ENCODE measurements at regions not wholly inside any gene's neighbourhood (a gene's known extent, or its start where the extent isn't known, plus 50 kb on each side); places are given as distances from the start of the nearest gene placed in this dataset.
"Not testable (repeated sequence)": the region's sequence is repeated elsewhere in the genome, so short reads cannot be mapped to it uniquely, and the experiment has no call there.

GRCh38 chr3:74217467-74217866, 397.0 kb downstream of the CNTN3 start:
- no peaks in the 10 kb centered on the region for H3K4me1 ChIP-seq
- H4K20me1 ChIP-seq (ENCODE audit: low read depth), result no peaks in the 10 kb centered on the region
- H3K79me2 ChIP-seq (ENCODE audit: low read depth), result no peaks in the 10 kb centered on the region
- H3K27me3 ChIP-seq, result no peaks in the 10 kb centered on the region
- no peak for DNase-seq (ENCODE audit: low spot score)
- H3K9ac ChIP-seq, result no peak overlapping the region
- H3K27me3 Mint-ChIP-seq (ENCODE audit: insufficient read depth, low read depth), result no peaks in the 10 kb centered on the region
- no peak overlapping the region for H3K4me2 ChIP-seq
- TF ChIP-seq CTCF (IDR thresholded peaks at IDR 0.05) (no peak), EZH2 (IDR thresholded peaks at IDR 0.05) (no peak), EZH2phosphoT487 (IDR thresholded peaks at IDR 0.05) (no peak)
- no peak overlapping the region for H3K27ac ChIP-seq
- H3K4me1 Mint-ChIP-seq, result no peaks in the 10 kb centered on the region
- no peak overlapping the region for H3K4me3 Mint-ChIP-seq
- no peaks in the 10 kb centered on the region for H3K9me3 Mint-ChIP-seq
- no peaks in the 10 kb centered on the region for H3F3A ChIP-seq (ENCODE audit: low read depth)
- no peak overlapping the region for H2AFZ ChIP-seq (replicated peaks)
- peaks cover 2% of the 10 kb centered on the region for H3K36me3 ChIP-seq
- H3K4me3 ChIP-seq, result no peak overlapping the region
- no peak overlapping the region for H3K27ac Mint-ChIP-seq
- no peaks in the 10 kb centered on the region for H3K36me3 Mint-ChIP-seq
- H3K9me3 ChIP-seq (ENCODE audit: low read depth), result no peaks in the 10 kb centered on the region

GRCh38 chr3:74214286-74214685, 400.2 kb downstream of the CNTN3 start:
- Histone ChIP-seq H3K9ac (no peak overlapping the region), H2AFZ (replicated peaks) (no peak overlapping the region), H3K4me2 (no peak overlapping the region), H3K9me3 (ENCODE audit: low read depth) (no peaks in the 10 kb centered on the region), H3K27me3 (no peaks in the 10 kb centered on the region), H3K4me1 (no peaks in the 10 kb centered on the region), H3K79me2 (ENCODE audit: low read depth) (no peaks in the 10 kb centered on the region), H3F3A (ENCODE audit: low read depth) (no peaks in the 10 kb centered on the region), H3K4me3 (no peak overlapping the region), H4K20me1 (ENCODE audit: low read depth) (no peaks in the 10 kb centered on the region), H3K36me3 (no peaks in the 10 kb centered on the region), H3K27ac (no peak overlapping the region)
- peaks cover 13% of the 10 kb centered on the region for H3K4me1 Mint-ChIP-seq
- H3K36me3 Mint-ChIP-seq, result no peaks in the 10 kb centered on the region
- H3K27me3 Mint-ChIP-seq (ENCODE audit: insufficient read depth, low read depth), result no peaks in the 10 kb centered on the region
- TF ChIP-seq EZH2 (IDR thresholded peaks at IDR 0.05) (no peak), CTCF (IDR thresholded peaks at IDR 0.05) (no peak), EZH2phosphoT487 (IDR thresholded peaks at IDR 0.05) (no peak)
- H3K27ac Mint-ChIP-seq, result no peak overlapping the region
- no peak overlapping the region for H3K4me3 Mint-ChIP-seq
- no peak for DNase-seq (ENCODE audit: low spot score)
- H3K9me3 Mint-ChIP-seq, result no peaks in the 10 kb centered on the region

GRCh38 chr3:74210739-74211138, 403.7 kb downstream of the CNTN3 start:
- Histone ChIP-seq H2AFZ (replicated peaks) (no peak overlapping the region), H3K36me3 (no peaks in the 10 kb centered on the region), H3K9me3 (ENCODE audit: low read depth) (no peaks in the 10 kb centered on the region), H3K4me2 (no peak overlapping the region), H3K4me3 (no peak overlapping the region), H3K4me1 (no peaks in the 10 kb centered on the region), H4K20me1 (ENCODE audit: low read depth) (no peaks in the 10 kb centered on the region), H3K27ac (no peak overlapping the region), H3K9ac (no peak overlapping the region), H3K27me3 (no peaks in the 10 kb centered on the region), H3K79me2 (ENCODE audit: low read depth) (no peaks in the 10 kb centered on the region), H3F3A (ENCODE audit: low read depth) (no peaks in the 10 kb centered on the region)
- H3K9me3 Mint-ChIP-seq, result no peaks in the 10 kb centered on the region
- no peak overlapping the region for H3K27ac Mint-ChIP-seq
- peaks cover 13% of the 10 kb centered on the region for H3K4me1 Mint-ChIP-seq
- H3K36me3 Mint-ChIP-seq, result no peaks in the 10 kb centered on the region
- H3K4me3 Mint-ChIP-seq, result no peak overlapping the region
- TF ChIP-seq EZH2 (IDR thresholded peaks at IDR 0.05) (no peak), CTCF (IDR thresholded peaks at IDR 0.05) (no peak), EZH2phosphoT487 (IDR thresholded peaks at IDR 0.05) (no peak)
- H3K27me3 Mint-ChIP-seq (ENCODE audit: insufficient read depth, low read depth), result no peaks in the 10 kb centered on the region
- DNase-seq (ENCODE audit: low spot score), result no peak

- no peak overlapping the region for H3K27ac Mint-ChIP-seq
- Histone ChIP-seq H3K4me2 (no peak overlapping the region), H3K9me3 (ENCODE audit: low read depth) (no peaks in the 10 kb centered on the region), H3K27ac (no peak overlapping the region), H3K9ac (no peak overlapping the region), H3K4me1 (no peaks in the 10 kb centered on the region), H3K4me3 (no peak overlapping the region), H3K79me2 (ENCODE audit: low read depth) (no peaks in the 10 kb centered on the region), H4K20me1 (ENCODE audit: low read depth) (no peaks in the 10 kb centered on the region), H3K36me3 (no peaks in the 10 kb centered on the region), H3F3A (ENCODE audit: low read depth) (no peaks in the 10 kb centered on the region), H2AFZ (replicated peaks) (no peak overlapping the region), H3K27me3 (no peaks in the 10 kb centered on the region)
- H3K4me3 Mint-ChIP-seq, result no peak overlapping the region
- H3K27me3 Mint-ChIP-seq (ENCODE audit: insufficient read depth, low read depth), result peaks cover 2% of the 10 kb centered on the region
- H3K9me3 Mint-ChIP-seq, result peaks cover 5% of the 10 kb centered on the region
- no peak for DNase-seq (ENCODE audit: low spot score)
- H3K36me3 Mint-ChIP-seq, result no peaks in the 10 kb centered on the region
- no peaks in the 10 kb centered on the region for H3K4me1 Mint-ChIP-seq
- TF ChIP-seq CTCF (IDR thresholded peaks at IDR 0.05) (no peak), EZH2phosphoT487 (IDR thresholded peaks at IDR 0.05) (no peak), EZH2 (IDR thresholded peaks at IDR 0.05) (no peak)
Measured at GRCh38 chr3:74200952-74201351, 413.5 kb downstream of the CNTN3 start.

GRCh38 chr3:74178664-74179063, 435.8 kb downstream of the CNTN3 start:
- not testable (repeated sequence) for H3K27ac Mint-ChIP-seq; H3K27me3 Mint-ChIP-seq (ENCODE audit: insufficient read depth, low read depth); H3K27ac ChIP-seq; H3K36me3 ChIP-seq; H3K9me3 Mint-ChIP-seq; H3K4me2 ChIP-seq; H3K9me3 ChIP-seq (ENCODE audit: low read depth); H3K4me1 ChIP-seq; H4K20me1 ChIP-seq (ENCODE audit: low read depth); H3K27me3 ChIP-seq; H3K4me3 ChIP-seq; H3K9ac ChIP-seq; DNase-seq (ENCODE audit: low spot score); H3K79me2 ChIP-seq (ENCODE audit: low read depth); H3K36me3 Mint-ChIP-seq; H3K4me3 Mint-ChIP-seq; H2AFZ ChIP-seq (replicated peaks); H3F3A ChIP-seq (ENCODE audit: low read depth); H3K4me1 Mint-ChIP-seq

Data from neural progenitor cell (in vitro differentiated cells).